LHCN-M2 (cell line): ENCODE measurements at regions not wholly inside any gene's neighbourhood (a gene's known extent, or its start where the extent isn't known, plus 50 kb on each side); places are given as distances from the start of the nearest gene placed in this dataset.
A peak's percentile ranks its signal among the peaks of the same experiment; 100 is the strongest.
"Not testable (repeated sequence)": the region's sequence is repeated elsewhere in the genome, so short reads cannot be mapped to it uniquely, and the experiment has no call there.

Source experiments
- DNase-seq: peaks from one replicate; pipeline ENCODE4 v3.0.0-alpha.2; 2012; ENCODE audit warnings: low read depth

GRCh38 chr2:89145342-89145741 is 453.9 kb downstream of the RPIA start:
- not testable (repeated sequence) for DNase-seq

DNA sequence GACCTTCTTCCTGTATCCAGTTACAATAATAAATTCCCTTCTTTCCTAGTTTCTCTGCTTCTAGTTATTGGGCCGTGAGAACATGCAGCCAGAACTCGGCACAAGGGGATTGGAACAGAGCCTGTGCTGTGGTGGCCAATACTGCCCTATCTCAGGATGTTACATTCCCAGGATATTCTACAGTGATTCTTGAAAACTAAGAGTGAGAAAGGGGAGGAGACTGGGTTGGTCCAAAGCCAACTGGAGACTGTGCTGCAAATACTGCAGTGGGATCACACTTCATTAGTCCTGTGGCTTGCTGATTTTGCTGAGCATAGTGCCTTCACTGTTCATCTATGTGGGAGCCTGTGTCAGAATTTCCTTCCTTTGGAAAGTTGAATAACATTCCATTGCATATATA is 456.8 kb downstream of the RPIA start:
- not testable (repeated sequence) for DNase-seq

GRCh38 chr2:89151699-89152098 is 460.2 kb downstream of the RPIA start:
- not testable (repeated sequence) for DNase-seq

DNA sequence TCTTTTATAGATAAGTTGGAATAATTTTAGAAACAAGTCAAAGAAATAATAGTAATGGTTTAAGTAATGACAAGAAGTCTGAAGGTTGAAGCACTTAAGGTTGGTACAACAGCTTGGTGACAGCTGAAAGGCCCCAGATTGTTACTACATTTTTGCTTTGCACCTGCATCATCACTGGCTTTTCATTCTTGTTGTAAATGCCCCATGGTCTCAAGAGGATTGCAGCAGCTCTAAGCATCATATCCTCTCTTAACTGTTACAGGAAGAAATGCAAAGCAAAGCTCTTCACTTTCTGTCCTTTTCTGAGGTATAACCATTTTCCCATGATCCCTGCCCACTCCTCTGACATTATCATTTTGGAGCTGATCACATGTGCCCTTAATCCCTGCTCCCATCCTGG is 461.0 kb downstream of the RPIA start:
- DNase-seq: not testable (repeated sequence)

- DNase-seq: not testable (repeated sequence)
Observed at GRCh38 chr2:89153210-89153609, 461.7 kb downstream of the RPIA start.

- not testable (repeated sequence) for DNase-seq
Observed at GRCh38 chr2:89154247-89154682, 462.8 kb downstream of the RPIA start.

DNA sequence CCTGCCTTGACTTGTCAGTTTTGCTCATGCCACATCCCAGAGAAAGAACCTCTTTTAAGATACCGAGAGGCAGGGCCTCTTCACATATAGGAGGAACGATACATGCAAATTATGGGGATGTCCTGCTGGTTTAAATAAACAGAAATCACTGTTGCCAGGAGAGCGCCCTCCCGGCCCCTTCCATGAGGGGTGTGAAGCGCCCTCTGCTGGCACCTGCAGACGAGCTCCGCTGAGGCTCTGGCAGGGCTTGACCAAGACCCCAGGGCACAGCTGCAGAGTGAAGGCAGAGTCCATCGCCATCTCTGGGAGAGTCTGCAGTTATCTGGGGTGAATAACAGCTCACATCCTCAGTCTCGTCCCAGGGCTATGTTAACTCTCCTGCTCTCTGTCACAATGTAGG is 468.8 kb downstream of the RPIA start:
- DNase-seq: not testable (repeated sequence)

DNA sequence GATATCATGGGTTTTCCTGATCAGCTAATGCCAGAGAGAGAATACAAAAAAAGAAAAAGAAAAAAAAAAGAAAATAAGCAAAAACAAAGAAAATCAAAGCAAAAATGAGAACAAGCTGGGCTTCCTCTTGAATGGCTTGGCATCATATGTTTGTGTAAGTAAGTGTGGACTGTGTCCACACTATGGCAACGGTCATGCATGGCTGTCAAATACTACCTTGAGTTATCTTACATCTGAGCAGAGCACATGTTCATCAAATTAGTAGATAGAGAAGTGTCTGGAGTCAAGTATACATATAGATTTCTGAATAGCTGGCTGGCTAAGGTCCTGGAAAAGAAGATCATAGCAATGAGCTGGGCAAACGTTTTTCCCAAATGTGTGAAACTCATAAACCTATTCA is 470.2 kb downstream of the RPIA start:
- not testable (repeated sequence) for DNase-seq

- not testable (repeated sequence) for DNase-seq
Observed at GRCh38 chr2:89170506-89171173, 479.2 kb downstream of the RPIA start.

- DNase-seq: not testable (repeated sequence)
Observed at GRCh38 chr2:89171174-89171519, 479.7 kb downstream of the RPIA start.

- not testable (repeated sequence) for DNase-seq
Observed at GRCh38 chr2:89177004-89177403, 485.5 kb downstream of the RPIA start.

DNA sequence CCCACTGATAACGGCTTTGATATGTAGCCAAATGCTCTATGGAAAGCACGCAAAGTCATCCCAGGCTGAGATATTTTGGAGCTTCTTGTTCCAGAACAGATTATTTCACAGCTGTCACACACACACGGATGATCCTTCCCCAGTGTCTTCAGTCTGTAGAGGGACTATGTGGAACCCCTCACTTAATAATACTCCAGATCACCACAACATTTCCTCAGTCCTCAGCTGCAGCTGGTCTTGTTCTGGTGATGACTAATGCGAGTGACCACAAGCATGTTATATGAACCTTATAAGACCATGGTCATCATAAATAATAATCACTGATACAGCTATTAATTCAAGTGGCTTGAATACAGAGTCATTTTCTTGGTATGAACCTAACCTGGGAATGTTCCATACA is 490.7 kb downstream of the RPIA start:
- not testable (repeated sequence) for DNase-seq

- DNase-seq: not testable (repeated sequence)
Observed at GRCh38 chr2:89184746-89185145, 493.3 kb downstream of the RPIA start.

GRCh38 chr2:89195636-89196251 is 504.3 kb downstream of the RPIA start:
- DNase-seq: not testable (repeated sequence)

DNA sequence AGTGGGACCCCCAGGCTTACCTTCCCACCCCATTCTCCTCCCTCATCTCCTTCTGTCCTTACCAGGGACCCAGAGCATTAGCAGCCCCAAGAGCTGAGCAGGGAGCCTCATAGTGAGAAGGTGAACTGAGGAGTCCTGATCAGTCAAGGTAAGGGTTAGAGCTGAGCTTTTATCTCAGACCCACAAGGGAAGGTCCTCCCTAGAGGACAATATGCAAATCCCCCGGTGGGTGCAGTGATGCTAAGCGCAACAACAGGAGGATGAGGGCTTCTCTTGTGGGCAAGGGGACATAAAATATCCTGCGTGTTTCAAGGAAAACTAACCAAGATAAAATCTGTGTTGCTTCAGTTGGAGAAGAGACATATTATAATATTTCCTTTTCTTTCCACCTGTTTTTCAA is 505.2 kb downstream of the RPIA start:
- not testable (repeated sequence) for DNase-seq

GRCh38 chr2:89198026-89198425 is 506.6 kb downstream of the RPIA start:
- not testable (repeated sequence) for DNase-seq

- DNase-seq: not testable (repeated sequence)
Observed at GRCh38 chr2:89199453-89200246, 508.2 kb downstream of the RPIA start.

DNA sequence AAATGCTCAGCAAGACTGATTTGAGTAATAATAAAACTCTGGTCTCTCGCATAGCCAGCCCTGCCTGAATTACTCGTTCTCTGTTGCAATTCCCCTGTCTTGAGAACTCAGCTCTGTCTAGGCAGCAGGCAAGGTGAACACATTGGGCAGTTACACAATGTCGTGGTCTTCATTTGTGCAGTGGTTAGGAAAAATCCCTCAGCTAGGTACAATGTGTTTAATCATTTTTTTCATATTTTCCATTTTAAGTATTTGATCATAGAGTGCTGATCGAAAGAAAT is 508.7 kb downstream of the RPIA start:
- DNase-seq: not testable (repeated sequence)

GRCh38 chr2:89202518-89202917 is 511.0 kb downstream of the RPIA start:
- DNase-seq: not testable (repeated sequence)

DNA sequence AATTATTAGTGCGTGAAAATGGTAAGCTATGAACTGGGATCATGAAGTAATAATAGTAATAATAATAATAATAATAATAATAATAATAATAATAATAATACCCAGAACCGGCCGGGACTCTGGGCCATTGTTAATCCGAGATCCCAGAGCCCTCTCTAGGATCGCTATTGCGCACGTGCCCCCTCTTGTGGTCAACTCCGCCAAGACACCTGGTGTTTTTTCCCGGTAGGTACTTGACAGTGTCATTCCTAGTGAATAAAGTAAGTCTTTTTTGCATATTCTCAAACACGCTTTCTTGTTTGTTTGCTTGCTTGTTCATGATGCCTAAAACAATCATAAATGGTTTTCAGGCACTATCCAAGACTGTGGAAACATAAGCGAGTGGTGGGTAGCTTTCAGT is 513.7 kb downstream of the RPIA start:
- DNase-seq: not testable (repeated sequence)

GRCh38 chr2:89208144-89208932 is 516.9 kb downstream of the RPIA start:
- peak; percentile 39 for DNase-seq

- DNase-seq: not testable (repeated sequence)
Observed at GRCh38 chr2:89213151-89213550, 521.7 kb downstream of the RPIA start.
